ENCODE measurements at regions not wholly inside any gene's neighbourhood (a gene's known extent, or its start where the extent isn't known, plus 50 kb on each side); places are given as distances from the start of the nearest gene placed in this dataset.

DNA sequence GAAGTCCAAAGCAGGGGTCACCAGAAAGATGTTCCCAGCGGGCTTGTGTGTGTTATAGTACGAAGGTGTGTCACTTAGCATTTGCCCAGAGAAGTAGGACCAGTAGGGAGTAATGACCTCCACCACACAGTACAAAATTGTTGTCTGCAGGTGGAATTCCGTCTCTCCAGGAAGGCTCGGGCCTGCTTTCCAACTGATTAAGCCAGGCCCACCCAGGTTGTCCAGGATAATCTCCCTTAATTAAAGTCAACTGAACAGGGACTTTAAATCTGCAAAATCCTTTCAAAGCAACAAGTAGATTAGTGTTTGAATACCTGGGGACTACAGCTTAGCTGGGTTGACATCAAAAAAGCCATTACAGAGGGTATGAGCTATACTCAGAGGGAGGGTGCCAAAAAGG lies 131.3 kb downstream of the BACH1 start:
- Mint-ChIP-seq H3K4me3 (no peak overlapping the region), H3K27ac (peak overlapping the region in 1 of 3 experiments; percentile 94; a peak in 2 of 7 replicates), H3K27me3 (ENCODE audit: low read depth) (no peaks in the 10 kb centered on the region), H3K9me3 (no peaks in the 10 kb centered on the region), H3K36me3 (ENCODE audit: insufficient read depth in 1 of 3, low read depth in 3 of 3) (no peaks in the 10 kb centered on the region), H3K4me1 (peaks cover 11 to 13% of the 10 kb centered on the region in 2 experiments)
- no peak overlapping the region for H2BK12ac ChIP-seq (ENCODE audit: insufficient read length, low read depth, low read length)
- no peak overlapping the region for H3K23ac ChIP-seq (ENCODE audit: insufficient read length, low read depth, low read length)
- no peak overlapping the region for H4K91ac ChIP-seq (ENCODE audit: insufficient read length, low read depth, low read length)
- H3K27me3 ChIP-seq (ENCODE audit: insufficient read depth, low read length), result no peaks in the 10 kb centered on the region
- no peak overlapping the region for H3K56ac ChIP-seq (ENCODE audit: insufficient read length, low read depth, low read length)
- H2BK20ac ChIP-seq (ENCODE audit: low read depth, low read length, poor library complexity, severe bottlenecking), result no peak overlapping the region
- no peak overlapping the region for H2AK5ac ChIP-seq (ENCODE audit: insufficient read length, low read length)
- TF ChIP-seq, protein P1, sequence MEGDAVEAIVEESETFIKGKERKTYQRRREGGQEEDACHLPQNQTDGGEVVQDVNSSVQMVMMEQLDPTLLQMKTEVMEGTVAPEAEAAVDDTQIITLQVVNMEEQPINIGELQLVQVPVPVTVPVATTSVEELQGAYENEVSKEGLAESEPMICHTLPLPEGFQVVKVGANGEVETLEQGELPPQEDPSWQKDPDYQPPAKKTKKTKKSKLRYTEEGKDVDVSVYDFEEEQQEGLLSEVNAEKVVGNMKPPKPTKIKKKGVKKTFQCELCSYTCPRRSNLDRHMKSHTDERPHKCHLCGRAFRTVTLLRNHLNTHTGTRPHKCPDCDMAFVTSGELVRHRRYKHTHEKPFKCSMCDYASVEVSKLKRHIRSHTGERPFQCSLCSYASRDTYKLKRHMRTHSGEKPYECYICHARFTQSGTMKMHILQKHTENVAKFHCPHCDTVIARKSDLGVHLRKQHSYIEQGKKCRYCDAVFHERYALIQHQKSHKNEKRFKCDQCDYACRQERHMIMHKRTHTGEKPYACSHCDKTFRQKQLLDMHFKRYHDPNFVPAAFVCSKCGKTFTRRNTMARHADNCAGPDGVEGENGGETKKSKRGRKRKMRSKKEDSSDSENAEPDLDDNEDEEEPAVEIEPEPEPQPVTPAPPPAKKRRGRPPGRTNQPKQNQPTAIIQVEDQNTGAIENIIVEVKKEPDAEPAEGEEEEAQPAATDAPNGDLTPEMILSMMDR (conservative IDR thresholded peaks at IDR 0.05), result no peak
- H3K4me1 ChIP-seq (ENCODE audit: insufficient read depth, low read length), result no peaks in the 10 kb centered on the region
- no peaks in the 10 kb centered on the region for H4K20me1 ChIP-seq (ENCODE audit: control insufficient read depth, insufficient read depth, insufficient read length)
- no peak overlapping the region for H4K8ac ChIP-seq (replicated peaks; ENCODE audit: insufficient read length, low read depth, low read length)
- no peak overlapping the region for H4K5ac ChIP-seq (ENCODE audit: insufficient read length, low read depth, low read length)
- no peak overlapping the region for H3K27ac ChIP-seq (ENCODE audit: insufficient read length, low read depth, low read length)
- H2AFZ ChIP-seq (ENCODE audit: low read length), result no peak overlapping the region
- no peak overlapping the region for H2BK15ac ChIP-seq (ENCODE audit: low read depth, low read length)
- no peak overlapping the region for H3K18ac ChIP-seq (ENCODE audit: insufficient read length, low read depth, low read length)
- no peak overlapping the region for H2BK5ac ChIP-seq (ENCODE audit: insufficient read length, low read length)
- H2BK120ac ChIP-seq (ENCODE audit: low read depth, low read length, poor library complexity, severe bottlenecking), result no peak overlapping the region
- no peak overlapping the region for H3K14ac ChIP-seq (ENCODE audit: insufficient read depth, low read length)
- H3K4me2 ChIP-seq (ENCODE audit: insufficient read depth, insufficient read length, low read length), result no peak overlapping the region
- no peak for DNase-seq
- no peaks in the 10 kb centered on the region for H3K79me2 ChIP-seq (ENCODE audit: insufficient read depth, low read length)
- no peaks in the 10 kb centered on the region for H3K79me1 ChIP-seq (ENCODE audit: insufficient read depth, low read depth, low read length, poor library complexity, severe bottlenecking)
- H3K9ac ChIP-seq (ENCODE audit: extremely low read depth, insufficient read length, low read length), result no peak overlapping the region
- no peak overlapping the region for H3T11ph ChIP-seq (ENCODE audit: low read length)
- WGBS (ENCODE audit: extremely low coverage, insufficient read length, low lambda C conversion rate), result no CpG with 5 or more reads among the region's 4 CpGs
- H3K23me2 ChIP-seq (ENCODE audit: insufficient read length, low read depth, low read length, poor library complexity, severe bottlenecking), result no peaks in the 10 kb centered on the region
- no peaks in the 10 kb centered on the region for H3K9me3 ChIP-seq (ENCODE audit: control insufficient read depth, low read depth, low read length)
- H3K4ac ChIP-seq (ENCODE audit: low read depth, low read length), result no peak overlapping the region
